Activated CD8-positive, alpha-beta memory T cell treated with anti-CD3 and anti-CD28 coated beads, Interleukin-2, amount 10 ng/mL, durations not matched to agents 7 days and 5 days (primary cell): ENCODE measurements at regions not wholly inside any gene's neighbourhood (a gene's known extent, or its start where the extent isn't known, plus 50 kb on each side); places are given as distances from the start of the nearest gene placed in this dataset.
"Not testable (repeated sequence)": the region's sequence is repeated elsewhere in the genome, so short reads cannot be mapped to it uniquely, and the experiment has no call there.

Experiments used
- ATAC-seq: fragments of 150-1000 bp; cut with Tn5 transposase; one replicate; pipeline ENCODE4 v1.10.0; 2021; ENCODE audit warnings: moderate library complexity
- CTCF ChIA-PET: fragments of 350-600 bp; sonication (Branson Sonifier 250); formaldehyde crosslinking; loops from one replicate; lab custom pipeline; 2021; ENCODE audit warnings: antibody characterized with exemption; lab: Charles Lee
- DNase-seq: peaks from one replicate; pipeline ENCODE4 v3.0.0-alpha.2; 2020
- H3K27ac Mint-ChIP-seq: one replicate; pipeline ENCODE4 v1.8.0; 2021; ENCODE audit warnings: mild to moderate bottlenecking, mixed read lengths
- H3K27me3 Mint-ChIP-seq: one replicate; pipeline ENCODE4 v1.8.0; 2021; ENCODE audit warnings: mixed read lengths
- H3K36me3 Mint-ChIP-seq: one replicate; pipeline ENCODE4 v1.8.0; 2021; ENCODE audit warnings: mild to moderate bottlenecking, mixed read lengths
- H3K4me1 Mint-ChIP-seq: one replicate; pipeline ENCODE4 v1.8.0; 2021; ENCODE audit warnings: mixed read lengths
- H3K4me3 Mint-ChIP-seq: one replicate; pipeline ENCODE4 v1.8.0; 2021; ENCODE audit warnings: mild to moderate bottlenecking, moderate library complexity, mixed read lengths
- H3K9me3 Mint-ChIP-seq: one replicate; pipeline ENCODE4 v1.8.0; 2022; ENCODE audit warnings: low read depth, mixed read lengths

GRCh38 chr2:48061656-48062055, 155.4 kb upstream of the FBXO11 start:
- H3K4me1 Mint-ChIP-seq, CTCF ChIA-PET, DNase-seq, H3K4me3 Mint-ChIP-seq, H3K27ac Mint-ChIP-seq, ATAC-seq, H3K9me3 Mint-ChIP-seq, H3K36me3 Mint-ChIP-seq: not testable (repeated sequence)
- H3K27me3 Mint-ChIP-seq: peaks cover 18% of the 10 kb centered on the region

GRCh38 chr2:48065096-48065495, 158.8 kb upstream of the FBXO11 start:
- Mint-ChIP-seq H3K4me3 (no peak overlapping the region), H3K4me1 (no peaks in the 10 kb centered on the region), H3K9me3 (no peaks in the 10 kb centered on the region), H3K27me3 (peaks cover 17% of the 10 kb centered on the region), H3K36me3 (no peaks in the 10 kb centered on the region), H3K27ac (no peak overlapping the region)
- DNase-seq (no peak), ATAC-seq (no peak)
- CTCF ChIA-PET: no interaction called here

- ATAC-seq (no peak), DNase-seq (no peak)
- Mint-ChIP-seq H3K27me3 (peaks cover 18% of the 10 kb centered on the region), H3K36me3 (no peaks in the 10 kb centered on the region), H3K9me3 (no peaks in the 10 kb centered on the region), H3K27ac (no peak overlapping the region), H3K4me1 (no peaks in the 10 kb centered on the region), H3K4me3 (no peak overlapping the region)
- CTCF ChIA-PET: no interaction called here
These were observed 159.7 kb upstream of the FBXO11 start for GRCh38 chr2:48066000-48066399.

- no peaks in the 10 kb centered on the region for H3K9me3 Mint-ChIP-seq
- no peaks in the 10 kb centered on the region for H3K4me1 Mint-ChIP-seq
- H3K27me3 Mint-ChIP-seq: peaks cover 14% of the 10 kb centered on the region
- no peak overlapping the region for H3K4me3 Mint-ChIP-seq
- ATAC-seq: no peak
- DNase-seq: no peak
- CTCF ChIA-PET: no interaction called here
- no peaks in the 10 kb centered on the region for H3K36me3 Mint-ChIP-seq
- H3K27ac Mint-ChIP-seq: no peak overlapping the region
These were observed 163.5 kb upstream of the FBXO11 start for GRCh38 chr2:48069769-48070168.

- Mint-ChIP-seq H3K4me1 (no peaks in the 10 kb centered on the region), H3K27me3 (peaks cover 14% of the 10 kb centered on the region)
- CTCF ChIA-PET: no interaction called here
These were observed 164.1 kb upstream of the FBXO11 start for GRCh38 chr2:48070415-48070814.

GRCh38 chr2:48072583-48072982, 166.3 kb upstream of the FBXO11 start:
- Mint-ChIP-seq H3K27ac (no peak overlapping the region), H3K4me1 (no peaks in the 10 kb centered on the region), H3K27me3 (peaks cover 14% of the 10 kb centered on the region), H3K36me3 (no peaks in the 10 kb centered on the region), H3K9me3 (no peaks in the 10 kb centered on the region), H3K4me3 (no peak overlapping the region)
- CTCF ChIA-PET: no interaction called here
- no peak for DNase-seq
- no peak for ATAC-seq

More at GRCh38 chr2:48070415-48070814, 164.1 kb upstream of the FBXO11 start:
- H3K9me3 Mint-ChIP-seq: no peaks in the 10 kb centered on the region
- H3K27ac Mint-ChIP-seq: no peak overlapping the region
- no peak for DNase-seq
- no peaks in the 10 kb centered on the region for H3K36me3 Mint-ChIP-seq
- no peak for ATAC-seq
- H3K4me3 Mint-ChIP-seq: no peak overlapping the region

- Mint-ChIP-seq H3K4me1 (no peaks in the 10 kb centered on the region), H3K27me3 (peaks cover 12% of the 10 kb centered on the region), H3K9me3 (no peaks in the 10 kb centered on the region), H3K27ac (no peak overlapping the region), H3K4me3 (no peak overlapping the region), H3K36me3 (no peaks in the 10 kb centered on the region)
- ATAC-seq: no peak
- CTCF ChIA-PET: no interaction called here
- DNase-seq: no peak
These were observed 169.3 kb upstream of the FBXO11 start for GRCh38 chr2:48075631-48076030.

GRCh38 chr2:48080534-48081316, 174.4 kb upstream of the FBXO11 start:
- no peak for ATAC-seq
- Mint-ChIP-seq H3K9me3 (no peaks in the 10 kb centered on the region), H3K4me1 (no peaks in the 10 kb centered on the region), H3K27ac (no peak overlapping the region), H3K27me3 (no peaks in the 10 kb centered on the region), H3K4me3 (no peak overlapping the region), H3K36me3 (no peaks in the 10 kb centered on the region)
- CTCF ChIA-PET: interaction anchor here (0.7 kb wide), 1 partner anchor 13 kb away, joined by 3 read pairs; no protein-coding TSS in a partner anchor
- no peak for DNase-seq

- Mint-ChIP-seq H3K4me1 (no peaks in the 10 kb centered on the region), H3K27ac (no peak overlapping the region), H3K4me3 (no peak overlapping the region), H3K36me3 (no peaks in the 10 kb centered on the region), H3K27me3 (no peaks in the 10 kb centered on the region), H3K9me3 (no peaks in the 10 kb centered on the region)
- no peak for DNase-seq
- CTCF ChIA-PET: interaction anchor here (0.7 kb wide), 1 partner anchor 12 kb away, joined by 3 read pairs; no protein-coding TSS in a partner anchor
- ATAC-seq: no peak
These were observed 175.0 kb upstream of the FBXO11 start for GRCh38 chr2:48081317-48081628.

- no peaks in the 10 kb centered on the region for H3K9me3 Mint-ChIP-seq
- no peak overlapping the region for H3K4me3 Mint-ChIP-seq
- ATAC-seq: no peak
- CTCF ChIA-PET: no interaction called here
- H3K36me3 Mint-ChIP-seq: no peaks in the 10 kb centered on the region
- H3K4me1 Mint-ChIP-seq: no peaks in the 10 kb centered on the region
- DNase-seq: no peak
- H3K27me3 Mint-ChIP-seq: peaks cover 17% of the 10 kb centered on the region
- H3K27ac Mint-ChIP-seq: no peak overlapping the region
These were observed 179.6 kb upstream of the FBXO11 start for GRCh38 chr2:48085888-48086287.

GRCh38 chr2:48088994-48089393, 182.7 kb upstream of the FBXO11 start:
- no peak overlapping the region for H3K4me3 Mint-ChIP-seq
- no peak for ATAC-seq
- H3K27me3 Mint-ChIP-seq: peaks cover 19% of the 10 kb centered on the region
- CTCF ChIA-PET: no interaction called here
- H3K36me3 Mint-ChIP-seq: no peaks in the 10 kb centered on the region
- no peaks in the 10 kb centered on the region for H3K4me1 Mint-ChIP-seq
- DNase-seq: no peak
- H3K27ac Mint-ChIP-seq: no peak overlapping the region
- no peaks in the 10 kb centered on the region for H3K9me3 Mint-ChIP-seq

- CTCF ChIA-PET: no interaction called here
- peaks cover 21% of the 10 kb centered on the region for H3K27me3 Mint-ChIP-seq
- no peaks in the 10 kb centered on the region for H3K36me3 Mint-ChIP-seq
- no peak overlapping the region for H3K4me3 Mint-ChIP-seq
- no peak overlapping the region for H3K27ac Mint-ChIP-seq
- ATAC-seq: no peak
- DNase-seq: no peak
- H3K4me1 Mint-ChIP-seq: no peaks in the 10 kb centered on the region
- H3K9me3 Mint-ChIP-seq: no peaks in the 10 kb centered on the region
These were observed 183.3 kb upstream of the FBXO11 start for GRCh38 chr2:48089644-48090043.

- Mint-ChIP-seq H3K27ac (no peak overlapping the region), H3K4me1 (no peaks in the 10 kb centered on the region), H3K4me3 (no peak overlapping the region), H3K27me3 (peaks cover 34% of the 10 kb centered on the region), H3K36me3 (no peaks in the 10 kb centered on the region), H3K9me3 (no peaks in the 10 kb centered on the region)
- DNase-seq: no peak
- no peak for ATAC-seq
- CTCF ChIA-PET: interaction anchor here (1.0 kb wide), 1 partner anchor 12 kb away, joined by 3 read pairs; no protein-coding TSS in a partner anchor
These were observed 186.8 kb upstream of the FBXO11 start for GRCh38 chr2:48092846-48093803.
